ENCODE measurements at regions not wholly inside any gene's neighbourhood (a gene's known extent, or its start where the extent isn't known, plus 50 kb on each side); places are given as distances from the start of the nearest gene placed in this dataset.

DNA sequence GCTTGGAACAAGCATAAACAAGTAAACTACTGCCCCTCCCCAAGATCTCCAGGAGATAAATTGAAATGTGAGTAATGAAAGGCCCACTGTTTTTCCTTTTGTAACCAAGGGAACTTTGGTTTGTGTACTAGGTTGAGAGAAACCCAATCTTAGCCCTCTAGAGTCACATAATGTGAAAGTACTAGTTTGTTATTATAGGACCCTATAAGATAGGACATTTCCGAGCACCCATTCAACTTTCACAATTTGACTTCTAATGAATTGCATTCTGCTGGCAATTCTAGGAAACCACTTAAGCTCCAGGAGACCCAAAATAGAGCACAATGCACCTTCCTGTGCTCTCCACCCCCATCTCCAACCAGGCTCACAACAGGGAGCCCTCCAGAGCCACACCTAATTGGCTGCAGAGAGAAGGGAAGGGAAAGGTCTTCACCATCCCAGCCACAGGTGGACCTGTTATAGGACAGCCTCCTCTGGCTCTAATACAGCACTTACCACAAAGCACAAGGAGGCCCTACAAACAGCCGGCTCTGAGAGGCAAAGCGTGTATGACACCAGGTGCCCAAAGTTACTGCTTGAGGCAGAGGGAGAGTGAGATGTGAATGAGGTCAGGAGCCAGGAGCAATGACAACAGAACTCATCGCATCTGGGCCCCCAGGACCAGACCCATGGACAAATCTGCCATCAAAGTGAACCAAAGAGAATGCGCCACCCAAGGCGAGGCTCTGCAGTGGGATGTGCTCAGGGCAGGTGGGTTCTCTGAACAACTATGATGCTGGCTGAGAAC is 163.3 kb upstream of the NTF3 start:
- no peak overlapping the region for H3K27ac ChIP-seq (ENCODE audit: low read depth, low read length, poor library complexity, severe bottlenecking)
- no peak overlapping the region for H3K4me3 ChIP-seq (ENCODE audit: low read depth, low read length, poor library complexity, severe bottlenecking)
- H3K4me2 ChIP-seq (ENCODE audit: low read length), result no peak overlapping the region
- no TSS peak for BruUV-seq (replicated peaks)
- H3K36me3 ChIP-seq (ENCODE audit: insufficient read depth, low read length), result no peaks in the 10 kb centered on the region
- no peaks in the 10 kb centered on the region for H3K4me1 ChIP-seq (ENCODE audit: insufficient read depth, low read length, poor library complexity, severe bottlenecking)
- no peaks in the 10 kb centered on the region for H3K79me2 ChIP-seq (ENCODE audit: insufficient read depth, low read depth, low read length)
- TF ChIP-seq CTCF (conservative IDR thresholded peaks at IDR 0.05; ENCODE audit: low read length) (no peak), EZH2phosphoT487 (IDR thresholded peaks at IDR 0.05; ENCODE audit: borderline replicate concordance, low read depth, low read length) (no peak)
- ChIA-PET CTCF (ENCODE audit: unreplicated experiment) (no interaction called here), POLR2A (no interaction called here)
- intact Hi-C loops (cut with micrococcal nuclease; ENCODE audit: unreplicated experiment), result no loop called here
- H3K9me3 ChIP-seq (ENCODE audit: low read length), result no peaks in the 10 kb centered on the region
- no peak for DNase-seq (ENCODE audit: low spot score)
- H2AFZ ChIP-seq (ENCODE audit: low read length), result no peak overlapping the region
- no peaks in the 10 kb centered on the region for H4K20me1 ChIP-seq (ENCODE audit: insufficient read depth, low read length)
- H3K9me2 ChIP-seq (ENCODE audit: insufficient read depth, low read length), result no peaks in the 10 kb centered on the region

DNA sequence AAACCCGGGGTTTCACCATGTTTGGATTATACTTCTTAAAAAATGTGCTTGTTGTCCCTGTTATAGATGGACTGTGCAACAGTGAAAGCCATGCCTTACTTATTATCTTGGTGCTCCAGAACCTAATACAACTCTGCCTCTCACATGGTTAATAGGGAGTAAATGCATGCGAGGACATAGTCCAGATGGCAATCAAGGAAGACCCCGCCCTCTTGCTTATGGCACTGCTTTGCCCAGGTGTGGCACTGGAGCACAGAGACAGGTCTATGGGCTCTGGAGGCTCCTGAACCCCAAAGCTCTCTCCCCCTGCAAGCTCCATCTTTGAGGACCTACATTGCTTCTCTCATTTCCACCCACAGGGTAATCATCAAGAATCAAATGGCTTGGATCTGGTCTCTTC is 162.1 kb upstream of the NTF3 start:
- no peak overlapping the region for H3K4me3 ChIP-seq (ENCODE audit: low read depth, low read length, poor library complexity, severe bottlenecking)
- H2AFZ ChIP-seq (ENCODE audit: low read length), result no peak overlapping the region
- H3K4me1 ChIP-seq (ENCODE audit: insufficient read depth, low read length, poor library complexity, severe bottlenecking), result no peaks in the 10 kb centered on the region
- intact Hi-C loops (cut with micrococcal nuclease; ENCODE audit: unreplicated experiment), result no loop called here
- H3K36me3 ChIP-seq (ENCODE audit: insufficient read depth, low read length), result no peaks in the 10 kb centered on the region
- H3K4me2 ChIP-seq (ENCODE audit: low read length), result no peak overlapping the region
- no peak for DNase-seq (ENCODE audit: low spot score)
- ChIA-PET CTCF (ENCODE audit: unreplicated experiment) (no interaction called here), POLR2A (no interaction called here)
- TF ChIP-seq EZH2phosphoT487 (IDR thresholded peaks at IDR 0.05; ENCODE audit: borderline replicate concordance, low read depth, low read length) (no peak), CTCF (conservative IDR thresholded peaks at IDR 0.05; ENCODE audit: low read length) (no peak)
- BruUV-seq (replicated peaks), result no TSS peak
- H3K9me3 ChIP-seq (ENCODE audit: low read length), result no peaks in the 10 kb centered on the region
- no peaks in the 10 kb centered on the region for H4K20me1 ChIP-seq (ENCODE audit: insufficient read depth, low read length)
- no peaks in the 10 kb centered on the region for H3K9me2 ChIP-seq (ENCODE audit: insufficient read depth, low read length)
- H3K79me2 ChIP-seq (ENCODE audit: insufficient read depth, low read depth, low read length), result no peaks in the 10 kb centered on the region
- no peak overlapping the region for H3K27ac ChIP-seq (ENCODE audit: low read depth, low read length, poor library complexity, severe bottlenecking)

GRCh38 chr12:5272018-5272785 is 159.7 kb upstream of the NTF3 start:
- Histone ChIP-seq H3K4me3 (ENCODE audit: low read depth, low read length, poor library complexity, severe bottlenecking) (no peak overlapping the region), H3K79me2 (ENCODE audit: insufficient read depth, low read depth, low read length) (no peaks in the 10 kb centered on the region), H3K4me1 (ENCODE audit: insufficient read depth, low read length, poor library complexity, severe bottlenecking) (no peaks in the 10 kb centered on the region), H3K36me3 (ENCODE audit: insufficient read depth, low read length) (no peaks in the 10 kb centered on the region), H3K9me2 (ENCODE audit: insufficient read depth, low read length) (no peaks in the 10 kb centered on the region), H3K27ac (ENCODE audit: low read depth, low read length, poor library complexity, severe bottlenecking) (no peak overlapping the region), H2AFZ (ENCODE audit: low read length) (no peak overlapping the region), H4K20me1 (ENCODE audit: insufficient read depth, low read length) (no peaks in the 10 kb centered on the region), H3K4me2 (ENCODE audit: low read length) (no peak overlapping the region), H3K9me3 (ENCODE audit: low read length) (no peaks in the 10 kb centered on the region)
- CTCF ChIA-PET (ENCODE audit: unreplicated experiment), result no interaction called here
- intact Hi-C loops (cut with micrococcal nuclease; ENCODE audit: unreplicated experiment), result no loop called here
- TF ChIP-seq EZH2phosphoT487 (IDR thresholded peaks at IDR 0.05; ENCODE audit: borderline replicate concordance, low read depth, low read length), result no peak
- TF ChIP-seq CTCF (conservative IDR thresholded peaks at IDR 0.05; ENCODE audit: low read length), result no peak
- DNase-seq (ENCODE audit: low spot score), result no peak
- BruUV-seq (replicated peaks), result no TSS peak
- POLR2A ChIA-PET, result no interaction called here

Measured in OCI-LY7 (cell line).